ENCODE measurements at regions not wholly inside any gene's neighbourhood (a gene's known extent, or its start where the extent isn't known, plus 50 kb on each side); places are given as distances from the start of the nearest gene placed in this dataset.
A peak's percentile ranks its signal among the peaks of the same experiment; 100 is the strongest.

- intact Hi-C loops (cut with DNase I) = no loop called here
- no peak for DNase-seq (ENCODE audit: low spot score)
These were observed 64.9 kb downstream of the MCFD2 start for GRCh38 chr2:46850742-46851141.

DNA sequence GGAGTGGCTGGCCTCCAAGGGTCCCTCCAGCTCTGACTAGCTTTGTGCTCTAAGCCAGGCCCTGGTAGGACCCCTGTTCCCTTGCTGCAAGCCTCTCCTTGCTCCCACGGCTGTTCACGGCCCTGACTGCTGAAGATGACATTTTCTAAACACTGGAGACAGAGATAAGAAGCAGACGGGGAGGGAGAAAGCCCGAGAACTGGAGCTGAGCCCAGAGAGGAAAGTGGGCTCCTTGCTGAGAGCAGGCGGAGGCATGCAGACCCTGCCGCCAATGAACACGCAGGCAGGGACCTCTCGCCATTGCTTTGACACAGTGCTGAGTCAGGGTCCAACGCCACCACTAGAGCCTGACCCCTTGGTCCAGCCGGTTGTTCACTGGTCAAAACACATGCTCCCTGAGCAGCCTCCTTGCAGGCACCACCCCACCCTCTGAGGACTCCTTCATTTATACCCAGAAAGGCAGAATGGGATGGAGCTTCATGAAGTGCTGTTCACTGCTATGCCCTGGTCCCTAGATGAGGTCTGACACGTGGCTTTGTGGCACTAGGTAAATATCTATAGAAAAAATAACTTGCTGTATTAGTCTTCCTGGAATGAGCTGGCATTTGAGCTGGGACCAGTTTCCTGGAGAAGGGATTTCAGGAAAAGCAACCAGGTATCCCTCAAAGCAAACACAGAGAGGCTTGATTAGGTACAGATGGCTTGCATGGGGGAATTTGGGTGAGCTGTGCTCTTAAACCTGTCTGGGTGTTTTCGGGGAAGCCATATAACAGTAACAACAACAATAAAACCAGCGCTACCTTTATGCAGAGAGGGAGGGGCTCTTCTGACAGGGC, 65.7 kb downstream of the MCFD2 start:
- intact Hi-C loops (cut with DNase I) = loop anchor here (10.0 kb wide), 1 partner anchor 515 kb away; no protein-coding TSS in a partner anchor
- DNase-seq (ENCODE audit: low spot score) = peak; percentile 83

GRCh38 chr2:46849046-46849715, 66.4 kb downstream of the MCFD2 start:
- intact Hi-C loops (cut with DNase I) = loop anchor here (10.0 kb wide), 1 partner anchor 514 kb away; no protein-coding TSS in a partner anchor
- DNase-seq (ENCODE audit: low spot score) = no peak

- no peak for DNase-seq (ENCODE audit: low spot score)
- intact Hi-C loops (cut with DNase I) = loop anchor here (10.0 kb wide), 1 partner anchor 514 kb away; no protein-coding TSS in a partner anchor
These were observed 67.2 kb downstream of the MCFD2 start for GRCh38 chr2:46848447-46848846.

- DNase-seq (ENCODE audit: low spot score) = no peak
- intact Hi-C loops (cut with DNase I) = loop anchor here (1.0 to 10.0 kb wide), 3 partner anchors 27 to 513 kb away; no protein-coding TSS in a partner anchor
These were observed 67.7 kb downstream of the MCFD2 start for GRCh38 chr2:46847726-46848412.

DNA sequence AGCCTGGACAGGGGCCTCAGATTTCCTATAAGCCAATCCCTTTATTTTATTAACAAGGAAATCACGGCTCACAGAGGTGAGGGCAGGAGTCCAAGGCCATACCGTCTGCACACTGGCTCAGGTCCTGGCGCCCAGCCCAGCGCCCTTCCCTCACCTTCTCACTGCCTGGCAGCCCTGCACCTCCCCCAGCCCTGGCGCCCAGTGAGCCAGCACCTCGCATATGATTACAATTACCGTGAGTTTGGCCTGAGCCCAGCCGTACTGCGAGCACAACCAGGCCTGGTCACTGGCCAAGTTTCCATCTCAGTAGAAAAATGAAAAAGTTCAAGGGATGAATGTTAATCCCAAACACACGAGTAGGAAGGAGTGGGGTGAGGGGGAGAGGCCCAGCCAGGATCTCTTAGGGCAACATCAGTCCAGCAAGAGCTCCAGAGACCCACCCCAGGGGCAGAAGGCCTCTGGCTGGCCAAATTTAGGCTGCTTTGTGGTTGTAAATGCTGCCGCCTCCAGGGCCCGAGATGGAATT, 68.4 kb downstream of the MCFD2 start:
- intact Hi-C loops (cut with DNase I) = loop anchor here (1.0 to 10.0 kb wide), 3 partner anchors 28 to 512 kb away; no protein-coding TSS in a partner anchor
- peak; percentile 94 for DNase-seq (ENCODE audit: low spot score)

GRCh38 chr2:46846536-46846935, 69.1 kb downstream of the MCFD2 start:
- no peak for DNase-seq (ENCODE audit: low spot score)
- intact Hi-C loops (cut with DNase I) = loop anchor here (2.0 to 10.0 kb wide), 2 partner anchors 28 to 512 kb away; no protein-coding TSS in a partner anchor

DNA sequence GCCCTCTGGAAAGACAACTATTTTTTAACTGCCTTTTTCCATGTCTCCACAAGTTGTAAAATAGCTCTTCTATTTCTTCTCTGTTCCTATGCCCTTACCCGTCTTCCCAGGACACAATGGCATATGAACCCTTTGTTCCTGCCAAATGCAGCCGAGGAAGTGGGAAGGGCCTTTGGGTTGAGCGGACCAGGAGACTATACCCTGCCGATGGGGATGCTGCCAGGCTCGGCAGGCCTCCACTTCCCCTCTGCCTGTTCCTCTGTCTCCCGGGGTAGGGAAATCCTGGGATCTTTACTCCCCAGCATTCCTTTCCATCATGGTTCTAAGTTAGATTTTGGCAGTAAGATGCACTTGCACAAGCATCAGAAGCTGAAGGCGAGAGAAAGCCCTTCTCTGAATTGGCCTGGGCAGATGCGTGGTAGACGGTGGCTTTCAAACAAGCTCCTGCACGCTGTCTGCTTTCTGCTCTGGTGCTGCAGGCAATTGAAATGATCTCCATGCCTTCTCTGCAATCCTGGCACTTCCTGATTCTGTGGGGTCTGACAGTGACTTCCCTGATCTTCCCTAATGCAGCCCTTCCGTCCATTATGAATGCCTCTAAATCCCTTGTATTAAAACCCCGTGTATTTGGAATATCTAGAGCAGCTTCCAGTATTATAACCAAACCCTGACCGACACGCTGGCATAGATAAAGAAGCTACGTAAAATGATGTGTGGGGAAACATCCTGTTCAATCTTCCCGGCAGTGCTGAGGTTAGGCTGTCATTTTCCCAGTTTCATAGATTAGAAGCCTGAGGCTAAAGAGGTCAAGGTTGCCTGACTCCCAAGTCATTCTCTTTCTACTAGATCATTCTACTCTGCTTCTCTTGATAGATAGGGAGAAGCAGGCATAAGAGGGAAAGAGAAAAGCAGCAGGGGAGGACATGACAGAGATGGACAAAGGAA, 69.8 kb downstream of the MCFD2 start:
- intact Hi-C loops (cut with DNase I) = loop anchor here (2.0 to 10.0 kb wide), 2 partner anchors 29 to 511 kb away; no protein-coding TSS in a partner anchor
- no peak for DNase-seq (ENCODE audit: low spot score)

DNA sequence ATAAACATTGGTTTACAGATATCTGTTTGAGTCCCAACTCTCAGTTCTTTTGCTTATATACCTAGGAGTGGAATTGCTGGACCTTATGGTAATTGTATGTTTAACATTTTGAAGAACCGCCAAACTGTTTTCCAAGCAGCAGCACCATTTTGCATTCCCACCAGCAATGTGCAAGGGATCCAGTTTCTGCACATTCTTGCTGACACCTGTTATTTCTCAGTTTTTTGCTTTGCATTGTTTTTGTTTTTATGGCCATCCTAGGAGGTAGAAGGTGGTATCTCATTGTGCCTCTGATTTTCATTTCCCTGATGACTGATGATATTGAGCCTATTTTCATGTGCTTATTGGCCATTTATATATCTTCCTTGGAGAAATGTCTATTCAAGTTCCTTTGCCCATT, 71.2 kb downstream of the MCFD2 start:
- intact Hi-C loops (cut with DNase I) = loop anchor here (10.0 kb wide), 1 partner anchor 510 kb away; no protein-coding TSS in a partner anchor
- no peak for DNase-seq (ENCODE audit: low spot score)

- intact Hi-C loops (cut with DNase I) = loop anchor here (10.0 kb wide), 1 partner anchor 509 kb away; no protein-coding TSS in a partner anchor
These were observed 71.6 kb downstream of the MCFD2 start for GRCh38 chr2:46844034-46844433.

GRCh38 chr2:46843316-46843715, 72.3 kb downstream of the MCFD2 start:
- DNase-seq (ENCODE audit: low spot score) = no peak
- intact Hi-C loops (cut with DNase I) = loop anchor here (10.0 kb wide), 1 partner anchor 509 kb away; no protein-coding TSS in a partner anchor

More at GRCh38 chr2:46844034-46844433, 71.6 kb downstream of the MCFD2 start:
- no peak for DNase-seq (ENCODE audit: low spot score)

DNA sequence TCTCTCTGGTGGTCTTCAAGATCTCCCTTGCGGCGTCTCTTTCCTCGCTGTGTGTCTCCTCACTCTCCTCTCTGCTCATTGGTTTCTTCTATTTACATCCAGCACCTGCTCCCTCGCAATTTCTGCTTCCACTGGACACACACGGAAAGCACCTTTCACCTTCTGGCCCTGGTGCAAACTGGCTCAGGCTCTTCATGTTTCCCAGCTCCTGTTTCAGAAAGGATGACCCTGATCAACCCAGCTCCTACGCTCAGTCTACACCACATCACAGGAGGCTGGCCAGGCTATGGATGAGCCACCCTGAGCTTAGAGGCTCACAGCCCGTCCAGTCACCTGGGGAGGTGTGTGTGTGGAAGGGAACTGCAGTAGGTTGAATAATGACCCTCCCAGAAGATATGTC, 72.7 kb downstream of the MCFD2 start:
- DNase-seq (ENCODE audit: low spot score) = no peak
- intact Hi-C loops (cut with DNase I) = loop anchor here (10.0 kb wide), 1 partner anchor 508 kb away; no protein-coding TSS in a partner anchor

- DNase-seq (ENCODE audit: low spot score) = no peak
- intact Hi-C loops (cut with DNase I) = loop anchor here (10.0 kb wide), 1 partner anchor 507 kb away; no protein-coding TSS in a partner anchor
These were observed 74.0 kb downstream of the MCFD2 start for GRCh38 chr2:46841621-46842020.

GRCh38 chr2:46839045-46839444, 76.6 kb downstream of the MCFD2 start:
- intact Hi-C loops (cut with DNase I) = no loop called here

DNA sequence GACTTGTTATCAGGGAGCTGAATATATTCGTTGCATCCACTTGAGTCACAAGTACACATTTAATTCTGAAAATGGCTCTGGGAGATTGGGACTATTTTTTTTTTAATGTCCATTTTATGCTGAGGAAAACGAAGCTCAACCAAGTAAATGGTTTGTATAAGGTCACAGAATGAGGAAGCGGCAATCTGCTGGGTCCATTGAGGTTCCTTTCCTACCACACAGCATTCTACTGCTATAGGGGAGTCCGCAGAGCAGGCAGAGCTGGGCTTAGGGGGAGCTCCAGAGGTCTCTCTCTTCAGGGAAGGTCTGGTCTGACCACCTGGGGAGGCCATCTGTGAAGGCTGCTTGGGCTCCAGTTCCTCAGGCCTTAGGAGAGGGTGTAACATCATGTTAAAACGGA, 77.9 kb downstream of the MCFD2 start:
- intact Hi-C loops (cut with DNase I) = no loop called here
- no peak for DNase-seq (ENCODE audit: low spot score)

More at GRCh38 chr2:46839045-46839444, 76.6 kb downstream of the MCFD2 start:
- no peak for DNase-seq (ENCODE audit: low spot score)

DNA sequence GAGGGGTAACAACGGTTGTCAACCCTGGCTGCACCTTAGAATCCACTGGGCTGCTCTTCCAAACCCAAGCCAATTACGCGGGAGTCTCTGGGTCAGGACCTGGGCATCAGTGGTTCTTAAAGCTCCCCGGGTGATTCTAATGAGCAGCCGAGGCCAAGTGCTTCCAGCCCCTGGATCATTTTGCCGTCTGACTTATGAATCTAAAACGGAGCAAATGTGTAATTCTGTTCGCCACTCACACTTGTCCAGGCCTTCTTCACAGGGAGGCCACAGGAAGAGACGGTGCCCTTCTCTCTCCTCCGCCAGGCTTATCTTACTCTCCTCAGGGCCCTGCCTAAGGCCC, 78.5 kb downstream of the MCFD2 start:
- intact Hi-C loops (cut with DNase I) = no loop called here
- peak; percentile 10 for DNase-seq (ENCODE audit: low spot score)

- DNase-seq (ENCODE audit: low spot score) = peak; percentile 20
- intact Hi-C loops (cut with DNase I) = no loop called here
These were observed 79.1 kb downstream of the MCFD2 start for GRCh38 chr2:46836295-46837111.

All from cardiac septum (tissue), 1 donor.